ENCODE measurements at regions not wholly inside any gene's neighbourhood (a gene's known extent, or its start where the extent isn't known, plus 50 kb on each side); places are given as distances from the start of the nearest gene placed in this dataset.
"Not testable (repeated sequence)": the region's sequence is repeated elsewhere in the genome, so short reads cannot be mapped to it uniquely, and the experiment has no call there.

DNA sequence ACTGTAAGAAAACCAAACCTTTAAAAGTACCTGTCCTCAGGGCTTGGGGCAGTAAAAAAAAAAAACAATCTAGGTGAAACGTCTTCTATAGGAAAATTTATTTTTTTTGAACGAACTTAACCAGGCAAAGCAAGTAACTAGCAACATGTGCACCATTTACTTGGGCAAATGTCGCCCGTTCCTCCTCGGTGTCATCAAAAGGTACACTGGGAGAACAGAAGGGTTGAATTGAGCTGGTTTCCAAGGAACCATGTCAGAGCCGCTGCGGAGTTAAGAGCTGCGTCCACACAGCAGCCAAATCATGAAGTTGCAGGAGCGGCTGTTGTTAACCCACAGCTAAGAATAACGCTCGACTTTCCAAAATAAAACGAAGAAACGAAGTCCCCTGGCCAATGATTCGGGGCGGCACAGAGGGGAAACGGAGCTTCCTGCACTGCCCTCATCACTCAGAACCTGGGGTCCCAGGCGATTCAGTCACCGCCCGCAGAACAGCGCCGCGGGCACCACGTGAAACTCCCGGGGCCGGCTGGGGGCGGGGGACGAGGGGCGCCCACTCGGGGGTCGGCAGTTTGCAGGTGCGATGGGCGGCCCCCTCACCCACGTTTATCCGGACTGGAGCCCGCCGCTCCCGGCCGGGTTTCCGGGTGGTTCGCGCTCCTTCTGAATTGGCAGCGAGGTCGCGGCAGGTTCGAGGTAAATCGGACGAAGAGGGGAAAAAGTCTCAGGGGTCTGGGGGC, 53.6 kb upstream of the PLGLB1 start:
- peak in 2 of 4 experiments; percentile 2 to 20 for DNase-seq (ENCODE audit: low read depth in 4 of 4, low spot score in 1 of 4)

DNA sequence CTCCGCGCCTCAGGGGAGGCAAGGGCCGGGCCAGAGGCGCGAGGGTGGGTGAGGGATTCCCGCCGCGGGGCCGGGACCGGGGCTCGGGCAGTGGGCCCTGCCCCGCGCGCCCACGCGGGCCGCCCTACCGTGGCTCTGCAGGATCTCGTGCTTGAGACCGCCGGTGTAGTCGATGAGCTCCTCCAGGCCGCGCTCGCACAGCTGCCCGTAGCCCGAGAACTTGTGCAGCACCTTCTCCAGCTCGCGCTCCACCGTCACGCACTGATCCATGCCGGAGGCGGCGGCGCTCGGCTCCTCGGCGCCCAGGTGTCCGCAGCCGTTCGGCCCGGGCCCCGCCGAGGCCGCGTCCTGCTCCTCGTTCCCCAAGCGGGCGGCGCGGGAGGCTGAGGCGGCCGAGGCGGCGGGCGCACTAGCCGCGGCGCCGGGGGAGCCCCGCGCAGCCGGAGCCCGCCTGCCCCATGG, 54.2 kb upstream of the PLGLB1 start:
- DNase-seq (ENCODE audit: low read depth in 4 of 4, low spot score in 1 of 4) = peak; percentile 16 to 40 (median 32)

DNA sequence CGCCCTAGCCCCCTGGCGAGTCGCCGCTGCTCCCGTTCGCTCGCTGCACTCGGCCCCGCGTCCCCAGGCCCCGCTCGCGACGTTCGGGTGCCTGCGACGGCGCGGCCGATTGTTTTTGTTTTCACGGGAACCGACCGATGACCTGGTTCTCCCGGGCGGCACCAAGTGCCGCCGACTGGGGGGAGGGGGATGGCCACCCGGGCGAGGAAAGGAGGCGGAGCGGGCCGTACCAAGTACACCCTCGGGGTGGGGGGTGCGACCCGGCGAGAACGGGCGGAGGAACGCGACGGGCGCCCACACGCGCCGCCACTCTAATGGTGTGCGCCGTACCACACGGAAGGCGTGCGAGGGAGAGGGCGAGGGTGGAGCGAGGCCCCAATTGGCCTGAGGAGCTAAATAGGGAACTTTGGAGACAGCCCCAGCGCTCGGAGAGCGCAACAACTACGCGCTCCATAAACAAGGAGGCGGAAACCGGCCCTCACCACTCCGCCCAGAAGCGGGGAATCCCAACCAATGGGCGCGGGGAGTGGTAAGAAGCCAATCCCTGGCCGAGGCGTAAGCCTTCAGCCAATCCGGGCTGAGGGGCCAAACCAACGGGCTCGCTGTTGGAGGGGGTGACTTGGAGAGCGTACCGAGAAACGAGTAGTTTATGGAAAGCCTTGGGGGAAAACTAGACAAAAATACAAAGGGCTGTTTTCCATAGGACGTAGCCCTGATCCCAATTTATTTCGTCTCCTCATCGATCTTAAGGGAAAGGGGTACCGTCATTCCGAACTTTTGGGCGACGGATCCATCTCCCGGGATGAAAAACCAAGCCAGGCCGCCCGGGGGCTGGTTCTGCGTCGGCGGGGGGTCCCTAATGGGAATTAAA, 54.8 kb upstream of the PLGLB1 start:
- peak; percentile 59 to 89 (median 80) for DNase-seq (ENCODE audit: low read depth in 4 of 4, low spot score in 1 of 4)

DNA sequence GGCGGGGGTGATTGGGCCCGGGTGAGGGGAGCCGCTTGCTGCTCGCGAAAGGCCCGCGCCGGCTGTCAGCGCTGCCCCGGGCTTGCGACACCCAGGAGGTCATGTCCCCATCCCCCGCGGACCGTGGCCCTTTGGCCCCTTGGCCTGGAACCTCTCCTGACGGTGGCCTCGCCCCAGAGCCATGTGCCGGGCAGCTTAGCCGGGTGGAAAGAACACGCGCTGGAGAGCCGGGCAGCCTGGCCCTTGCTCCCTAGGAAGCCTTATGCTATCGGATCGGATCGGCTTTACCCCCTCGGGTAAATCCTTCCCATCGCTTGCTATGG, 55.4 kb upstream of the PLGLB1 start:
- not testable (repeated sequence) for DNase-seq (ENCODE audit: low read depth in 4 of 4, low spot score in 1 of 4)

DNA sequence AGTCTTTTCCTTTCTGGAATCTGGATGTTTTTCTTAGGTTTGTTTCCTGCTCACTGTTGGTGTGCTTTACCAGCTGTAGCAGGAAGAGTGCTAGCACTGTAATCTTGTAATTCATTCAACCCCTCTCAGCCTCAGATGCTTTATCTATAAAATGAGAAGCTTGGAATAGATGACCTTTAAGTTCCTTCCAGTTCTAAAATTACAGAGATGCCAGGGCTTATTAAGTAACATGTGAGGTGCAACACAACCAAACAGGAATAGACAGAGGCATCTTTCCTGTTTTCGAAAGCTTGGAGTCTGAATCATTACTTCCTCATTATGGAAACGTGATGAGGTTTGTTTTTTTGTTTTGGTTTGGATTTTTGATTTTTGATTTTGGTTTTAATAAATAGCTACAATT, 60.1 kb upstream of the PLGLB1 start:
- not testable (repeated sequence) for DNase-seq (ENCODE audit: low read depth in 4 of 4, low spot score in 1 of 4)

DNA sequence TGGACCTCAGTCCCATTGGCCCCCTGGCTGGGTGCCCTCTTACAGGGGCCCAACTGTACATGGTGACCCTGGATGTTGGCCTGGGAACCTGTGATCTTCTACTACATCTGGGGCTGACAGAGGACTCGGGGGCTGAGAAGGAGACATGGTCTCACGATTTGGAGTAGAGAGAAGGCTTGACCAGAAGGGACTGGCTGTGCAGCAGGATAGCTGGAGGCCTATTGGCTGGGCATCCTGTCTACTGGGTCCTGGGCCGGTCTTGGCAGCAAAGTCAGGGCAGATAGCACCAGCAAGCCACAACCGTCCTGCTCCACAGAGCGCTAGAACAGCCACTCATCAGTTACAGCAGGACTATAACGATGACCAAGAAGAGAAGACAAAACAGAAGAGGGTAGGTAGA, 66.4 kb upstream of the PLGLB1 start:
- DNase-seq (ENCODE audit: low read depth in 4 of 4, low spot score in 1 of 4) = not testable (repeated sequence)

DNA sequence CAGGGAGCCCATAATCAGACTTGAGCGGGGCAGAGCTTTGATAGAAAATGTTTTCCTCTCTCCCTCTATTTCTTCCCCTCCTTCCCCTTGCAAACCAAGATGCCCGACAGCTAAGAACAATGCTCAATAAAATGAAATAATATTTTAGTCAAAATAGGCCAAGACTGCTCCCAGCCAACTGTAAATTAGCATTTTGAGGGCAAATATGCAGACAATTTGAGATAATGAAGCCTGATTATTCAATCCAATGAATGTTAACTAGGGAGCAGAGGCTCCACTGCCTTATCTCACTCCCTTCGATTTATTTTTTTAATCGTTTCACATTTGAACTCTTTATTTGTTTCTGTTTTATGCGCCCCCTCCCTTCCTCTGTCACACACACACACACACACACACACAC, 67.8 kb upstream of the PLGLB1 start:
- DNase-seq (ENCODE audit: low read depth in 4 of 4, low spot score in 1 of 4) = not testable (repeated sequence)

DNA sequence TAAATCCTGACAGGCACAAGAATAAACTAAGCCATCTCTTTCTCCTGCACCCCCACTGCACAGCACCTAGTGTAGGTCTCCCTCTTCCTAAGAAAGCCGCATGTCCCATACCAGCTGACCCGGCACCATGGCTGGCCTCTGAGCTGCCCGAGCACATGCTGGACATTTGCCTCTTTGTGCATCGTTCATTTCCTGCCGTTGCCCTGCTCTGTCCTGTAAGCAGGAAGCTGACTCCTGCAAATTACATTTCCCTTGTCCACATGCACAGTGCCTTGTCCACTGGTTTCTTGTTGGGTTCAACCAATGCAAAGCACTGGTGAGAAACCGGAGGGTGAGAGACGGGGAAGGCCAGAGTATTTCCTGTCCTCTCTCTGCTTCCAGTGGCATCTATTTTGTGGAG, 71.6 kb upstream of the PLGLB1 start:
- DNase-seq (ENCODE audit: low read depth in 4 of 4, low spot score in 1 of 4) = not testable (repeated sequence)

DNA sequence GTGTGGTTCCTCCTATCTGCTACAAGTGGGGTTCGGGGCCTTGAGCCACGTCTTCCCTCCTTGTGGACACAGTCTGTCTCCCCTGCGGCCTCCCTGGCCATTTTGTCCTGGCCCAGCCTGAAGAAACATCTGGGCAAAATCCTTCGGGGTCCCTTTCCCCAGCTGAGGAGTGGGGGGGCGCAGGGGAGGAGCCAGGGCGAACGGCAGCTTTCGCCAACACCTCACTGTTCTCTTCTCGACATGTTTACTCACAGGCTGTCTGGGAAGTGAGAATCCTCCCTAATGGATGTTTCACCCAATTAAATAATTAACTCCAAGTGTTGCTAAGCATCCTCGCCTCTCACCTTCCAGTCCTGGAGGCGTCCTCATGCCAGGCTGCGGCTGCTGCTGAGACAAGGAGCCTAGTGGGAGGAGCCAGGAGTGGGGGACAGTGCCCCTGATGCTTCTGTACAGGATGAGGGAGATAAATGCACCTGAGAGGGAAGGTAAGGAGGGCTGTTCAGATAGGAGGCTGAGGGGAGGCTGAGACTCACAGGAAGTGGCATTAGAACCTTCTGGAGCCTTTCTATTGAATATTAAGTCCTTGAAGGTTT, 72.4 kb upstream of the PLGLB1 start:
- not testable (repeated sequence) for DNase-seq (ENCODE audit: low read depth in 4 of 4, low spot score in 1 of 4)

DNA sequence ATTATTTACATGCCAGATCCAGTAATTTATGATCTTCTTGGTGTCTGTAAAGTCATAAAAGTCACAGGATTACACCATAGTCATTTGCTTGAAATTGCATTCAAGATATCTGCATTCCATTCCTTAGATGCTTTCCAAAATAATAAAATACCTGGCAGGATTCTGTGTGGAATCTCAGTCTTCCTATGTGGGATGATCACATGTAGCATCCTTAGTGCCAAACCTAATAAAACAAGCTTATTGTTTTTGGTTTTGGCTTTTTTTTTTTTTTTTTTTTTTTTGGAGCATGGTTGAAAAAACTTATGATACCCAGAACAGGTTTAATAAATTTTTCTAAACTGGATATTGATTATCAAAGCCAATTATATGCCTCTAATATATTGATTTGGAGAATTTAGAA, 74.2 kb upstream of the PLGLB1 start:
- not testable (repeated sequence) for DNase-seq (ENCODE audit: low read depth in 4 of 4, low spot score in 1 of 4)

DNA sequence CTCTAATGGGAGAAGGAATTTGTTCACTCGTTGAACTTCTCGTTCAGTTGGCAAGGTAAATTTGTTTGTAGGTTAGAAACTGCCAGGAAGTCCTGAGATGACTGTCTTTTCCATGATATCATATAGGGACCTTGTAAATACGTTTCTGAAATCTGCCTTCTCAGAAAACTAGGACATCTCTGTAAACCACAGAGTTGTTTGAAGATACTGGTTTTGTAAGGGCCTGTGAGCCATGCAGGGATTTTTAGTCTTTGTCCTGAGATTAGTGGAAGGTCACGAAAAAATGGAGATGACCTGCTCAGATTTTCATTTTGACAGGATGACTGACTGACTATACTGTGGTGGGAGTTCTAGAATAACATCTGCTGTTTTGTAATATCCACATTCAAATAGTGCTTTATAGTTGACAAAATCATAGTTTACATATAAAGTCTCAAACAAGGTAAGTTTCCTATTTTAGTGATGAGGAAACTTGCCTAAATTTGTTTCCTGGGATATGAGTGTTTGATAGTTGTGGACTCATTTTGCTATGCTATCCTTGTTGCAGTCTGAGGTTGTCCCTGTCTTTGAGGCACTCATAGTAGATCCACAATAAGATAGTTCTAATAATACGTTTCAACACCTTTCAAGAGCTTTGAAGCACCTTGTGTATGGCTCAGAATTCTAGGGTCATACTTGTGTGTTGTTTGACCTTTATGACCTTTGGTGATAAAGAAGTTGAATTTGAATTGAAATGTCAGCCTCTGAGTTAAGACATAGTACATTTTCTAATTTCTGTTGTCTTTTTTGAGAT, 107.3 kb upstream of the PLGLB1 start:
- DNase-seq (ENCODE audit: low read depth in 4 of 4, low spot score in 1 of 4) = not testable (repeated sequence)

DNA sequence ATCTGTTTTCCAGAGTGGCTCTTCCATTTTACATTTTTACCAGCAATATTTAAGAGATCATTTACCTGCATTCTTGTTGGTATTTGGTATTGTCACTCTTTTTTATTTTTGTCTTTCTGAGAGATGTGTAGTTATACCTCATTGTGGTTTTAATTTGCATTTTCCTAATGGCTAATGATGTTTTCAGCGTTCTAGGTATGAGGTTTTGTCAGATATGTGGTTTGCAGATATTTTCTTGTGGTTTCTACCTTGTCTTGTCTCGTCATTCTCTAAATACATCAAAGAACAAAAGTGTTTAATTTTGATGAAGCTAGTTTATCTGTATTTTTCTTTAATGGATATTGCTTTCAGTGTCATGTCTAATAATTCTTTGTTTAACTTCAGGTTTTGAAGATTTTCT, 110.9 kb upstream of the PLGLB1 start:
- DNase-seq (ENCODE audit: low read depth in 4 of 4, low spot score in 1 of 4) = not testable (repeated sequence)

DNA sequence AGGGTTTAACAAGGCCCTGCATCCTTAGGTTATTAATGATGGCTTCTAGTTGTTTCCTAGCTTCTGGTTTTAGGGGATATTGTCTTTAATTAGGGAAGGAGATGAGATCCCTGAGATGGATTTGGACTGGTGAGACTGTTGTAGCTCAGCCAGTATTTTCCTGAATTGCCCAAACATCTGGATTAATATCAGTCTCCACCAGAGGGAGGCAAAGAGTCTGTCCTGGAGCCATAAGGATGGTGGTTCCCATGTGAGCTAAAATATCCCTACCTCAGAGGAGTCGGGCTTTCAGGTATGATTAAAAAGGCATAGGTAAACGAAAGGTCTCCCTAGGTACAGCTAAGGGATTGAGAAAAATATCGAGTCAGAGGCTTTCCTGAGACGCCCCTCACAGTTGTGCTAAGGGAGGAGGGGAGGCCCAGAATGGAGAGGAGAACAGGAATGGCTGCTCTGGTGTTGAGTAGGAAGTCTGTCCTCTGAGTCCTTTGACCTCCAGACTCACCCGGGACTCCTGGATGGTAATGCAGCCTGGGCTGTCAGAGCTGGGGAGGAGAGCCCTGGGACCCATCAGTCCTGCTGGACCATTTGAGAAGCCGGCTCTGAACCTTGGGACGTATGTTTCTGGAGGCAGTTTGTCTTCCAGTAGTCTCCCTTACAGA, 130.3 kb upstream of the PLGLB1 start:
- DNase-seq (ENCODE audit: low read depth in 4 of 4, low spot score in 1 of 4) = not testable (repeated sequence)

DNA sequence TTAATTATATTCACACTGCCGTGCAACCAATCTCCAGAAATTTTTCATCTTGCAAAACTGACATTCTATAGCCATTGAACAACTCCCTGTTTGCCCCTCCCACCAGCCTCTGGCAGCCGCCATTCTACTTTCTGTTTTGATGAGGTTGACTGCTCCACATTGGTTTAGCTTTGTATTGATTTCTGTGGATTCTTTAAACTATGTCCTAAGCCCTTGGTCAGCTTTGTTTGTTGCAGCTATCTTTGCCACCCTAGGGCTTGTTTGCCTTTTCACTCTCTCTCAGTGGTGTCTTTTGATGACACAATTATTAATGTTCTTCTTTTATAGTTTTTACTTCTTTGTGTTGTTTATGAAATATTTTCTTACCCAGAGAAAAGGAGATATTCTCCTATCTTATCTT, 152.8 kb upstream of the PLGLB1 start:
- not testable (repeated sequence) for DNase-seq (ENCODE audit: low read depth in 4 of 4, low spot score in 1 of 4)

DNA sequence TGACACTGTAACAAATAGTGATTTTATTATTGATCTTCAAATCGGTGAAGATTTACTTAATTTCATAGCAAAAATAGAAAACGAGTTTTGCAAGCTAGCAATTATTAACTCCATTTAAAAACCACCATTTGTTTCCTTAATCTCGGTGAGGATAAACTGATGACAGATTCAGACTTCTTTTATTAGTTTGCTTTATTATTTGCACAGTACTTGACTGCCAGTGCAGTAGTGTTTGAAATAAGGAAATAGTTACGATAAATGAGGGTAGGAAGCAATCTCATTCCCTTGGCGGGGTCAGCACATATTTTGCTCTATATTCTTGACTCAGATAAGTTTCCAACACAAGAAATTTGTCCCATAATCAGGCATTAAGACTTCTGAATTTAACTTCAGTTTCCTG, 161.7 kb upstream of the PLGLB1 start:
- DNase-seq (ENCODE audit: low read depth in 4 of 4, low spot score in 1 of 4) = not testable (repeated sequence)

DNA sequence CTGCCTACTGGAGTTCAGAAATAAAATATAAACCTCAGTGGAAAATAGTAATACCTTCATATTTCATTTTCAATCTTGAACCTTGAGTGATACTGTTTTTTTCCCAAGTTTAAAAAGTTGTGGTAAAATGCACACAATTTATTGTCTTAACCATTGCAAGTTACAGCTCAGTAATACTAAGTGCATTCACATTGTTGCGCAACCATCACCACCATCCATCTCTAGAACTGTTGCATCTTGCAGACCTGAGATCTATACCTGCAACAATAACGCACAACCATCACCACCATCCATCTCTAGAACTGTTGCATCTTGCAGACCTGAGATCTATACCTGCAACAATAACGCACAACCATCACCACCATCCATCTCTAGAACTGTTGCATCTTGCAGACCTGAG, 162.6 kb upstream of the PLGLB1 start:
- not testable (repeated sequence) for DNase-seq (ENCODE audit: low read depth in 4 of 4, low spot score in 1 of 4)

DNA sequence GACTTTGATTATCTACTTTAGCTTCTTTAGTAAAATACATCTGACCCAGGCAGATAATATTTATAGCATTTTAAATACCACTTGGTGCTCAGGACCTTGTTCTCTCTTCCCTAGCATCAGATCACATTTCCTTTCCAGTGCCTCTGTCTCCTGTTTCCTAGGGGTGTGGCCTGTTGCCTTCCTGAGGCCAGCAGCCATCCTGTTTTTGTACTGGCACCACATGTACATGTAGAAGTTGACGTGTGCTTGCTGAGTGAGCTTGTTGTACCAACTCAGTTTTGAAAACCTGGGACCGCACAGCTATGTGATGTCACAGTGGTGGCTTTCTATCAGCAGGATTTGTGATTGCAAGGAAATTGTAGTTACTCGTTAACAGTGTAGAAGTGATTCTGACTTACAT, 167.6 kb upstream of the PLGLB1 start:
- DNase-seq (ENCODE audit: low read depth in 4 of 4, low spot score in 1 of 4) = not testable (repeated sequence)

DNA sequence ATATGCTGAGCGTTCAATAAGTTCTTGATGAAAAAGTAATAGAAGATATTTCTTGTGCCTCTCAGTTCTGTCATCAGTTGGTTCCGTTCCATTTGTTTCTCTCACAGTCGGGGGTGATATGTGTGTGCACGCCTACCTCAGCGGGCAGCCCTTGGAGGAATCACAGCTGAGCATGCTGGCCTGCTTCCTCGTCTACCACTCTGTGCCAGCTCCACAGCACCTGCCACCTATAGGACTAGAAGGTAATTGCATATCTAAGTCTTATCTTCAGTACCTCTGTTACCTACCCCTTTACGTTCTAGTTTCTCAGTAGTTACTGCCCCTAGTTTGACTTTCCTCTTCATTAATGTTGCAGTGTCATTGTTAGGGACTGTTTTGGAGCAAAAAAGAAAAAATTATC, 171.7 kb upstream of the PLGLB1 start:
- DNase-seq (ENCODE audit: low read depth in 4 of 4, low spot score in 1 of 4) = not testable (repeated sequence)

DNA sequence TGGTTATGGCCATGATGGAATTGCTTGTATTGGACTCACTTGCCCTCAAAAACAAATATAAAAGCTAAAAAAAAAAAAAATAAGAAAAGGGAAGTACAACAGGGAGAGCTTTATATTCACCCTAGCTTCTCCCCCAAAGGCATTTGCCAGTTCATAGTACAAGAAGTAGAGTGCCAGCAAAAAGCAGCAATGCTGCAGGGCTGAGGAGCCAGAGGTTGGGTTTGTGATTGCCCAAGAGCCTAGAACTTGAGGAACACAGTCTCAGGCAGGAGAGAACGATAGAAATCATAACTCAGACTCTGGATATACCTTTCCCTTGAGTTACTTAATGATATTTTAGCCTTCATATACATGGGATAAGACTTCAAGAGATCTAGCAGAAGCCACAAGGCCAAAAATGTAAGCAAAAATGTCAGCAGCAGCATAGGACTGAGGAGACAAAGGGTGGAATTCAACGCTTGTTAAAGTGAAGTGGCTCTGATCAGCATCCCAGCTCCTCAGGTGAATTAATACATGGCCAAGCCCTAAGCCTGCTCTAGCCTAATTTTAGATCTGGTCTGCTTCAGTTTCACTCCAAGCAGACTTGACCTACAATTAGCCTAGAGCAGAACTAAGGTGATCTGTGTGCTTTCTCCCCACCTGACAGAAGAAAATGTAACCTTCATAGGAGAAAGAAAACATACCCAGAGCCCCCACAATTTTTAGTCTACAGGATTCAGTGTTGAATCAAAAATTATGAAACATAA, 172.8 kb upstream of the PLGLB1 start:
- not testable (repeated sequence) for DNase-seq (ENCODE audit: low read depth in 4 of 4, low spot score in 1 of 4)

Measured in stimulated activated CD4-positive, alpha-beta T cell treated with anti-CD3 and anti-CD28 coated beads, Interleukin-1b, Interleukin-23, amount 100 ng/mL, for 24 hours (primary cell).